ENCODE measurements at regions not wholly inside any gene's neighbourhood (a gene's known extent, or its start where the extent isn't known, plus 50 kb on each side); places are given as distances from the start of the nearest gene placed in this dataset.

DNA sequence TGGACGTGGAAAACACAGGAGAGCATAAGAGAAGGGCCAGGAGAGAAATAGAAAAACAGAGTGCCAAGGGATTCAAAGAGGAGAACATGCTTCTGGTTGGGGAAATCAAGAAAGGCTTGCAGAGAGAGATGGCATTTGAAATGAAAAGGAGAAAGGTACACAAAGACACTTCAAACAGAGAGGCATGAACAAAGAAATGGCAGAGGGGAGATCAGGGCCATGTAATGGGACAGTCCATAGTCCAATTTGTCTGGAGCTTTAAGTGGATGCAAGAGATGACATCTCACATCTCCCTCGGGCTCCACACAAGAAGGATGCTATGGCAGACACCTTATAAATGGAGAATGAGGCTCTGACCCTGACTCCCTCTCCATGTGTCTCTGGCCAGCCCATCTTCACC is 331.1 kb downstream of the MLLT3 start:
- intact Hi-C loops (cut with micrococcal nuclease) = no loop called here
- Histone ChIP-seq H3K27me3 (ENCODE audit: control insufficient read depth, insufficient read depth, low read length) (no peaks in the 10 kb centered on the region), H3K14ac (replicated peaks; ENCODE audit: low read depth, low read length) (no peak overlapping the region), H2BK120ac (ENCODE audit: low read depth, low read length) (no peak overlapping the region), H3K9me1 (ENCODE audit: insufficient read depth, low read length) (no peaks in the 10 kb centered on the region; the same call in 1 of the 2 replicates), H4K20me1 (ENCODE audit: insufficient read depth, low read length) (no peaks in the 10 kb centered on the region), H2AFZ (replicated peaks; ENCODE audit: low read length, poor library complexity) (no peak overlapping the region), H3K18ac (ENCODE audit: low read depth, low read length) (no peak overlapping the region), H2AK5ac (ENCODE audit: low read depth, low read length) (no peak overlapping the region), H3K4me1 (ENCODE audit: control insufficient read depth, insufficient read depth, low read length) (peaks cover 3% of the 10 kb centered on the region; the same call in 1 of the 2 replicates), H2BK20ac (ENCODE audit: low read depth, low read length) (no peak overlapping the region), H2AK9ac (replicated peaks; ENCODE audit: low read depth, low read length, poor library complexity) (no peak overlapping the region), H3K4me3 (ENCODE audit: insufficient read depth, low read depth, low read length) (no peak overlapping the region), H4K91ac (ENCODE audit: insufficient read depth, low read depth, low read length) (no peak overlapping the region), H4K8ac (ENCODE audit: low read depth in 2 of 2, low read length in 2 of 2) (no peak overlapping the region), H2BK15ac (ENCODE audit: low read depth, low read length) (no peak overlapping the region), H3K36me3 (ENCODE audit: control insufficient read depth, insufficient read depth, low read length) (no peaks in the 10 kb centered on the region), H3K23ac (ENCODE audit: low read depth, low read length) (no peak overlapping the region), H3K56ac (ENCODE audit: extremely low read depth, insufficient read depth, low read length) (no peak overlapping the region), H3K9ac (ENCODE audit: low read depth, low read length) (no peak overlapping the region), H4K5ac (ENCODE audit: low read depth, low read length) (no peak overlapping the region), H2BK5ac (ENCODE audit: low read depth, low read length, poor library complexity, severe bottlenecking) (no peak overlapping the region), H3K27ac (ENCODE audit: insufficient read depth, low read length) (no peak overlapping the region), H3K79me1 (ENCODE audit: low read depth in 1 of 2, low read length in 2 of 2) (no peaks in the 10 kb centered on the region), H3K4ac (ENCODE audit: low read depth, low read length) (no peak overlapping the region), H3K4me2 (ENCODE audit: low read depth, low read length) (no peak overlapping the region), H3K9me3 (ENCODE audit: control insufficient read depth, insufficient read depth, low read length) (0 out of 2 replicates have a peak, but pooled peaks cover 2% of the 10 kb centered on the region)
- no TSS peak for BruUV-seq (replicated peaks)
- 17% methylated on average over 1 of the region's 2 CpGs; no CpG with 5 or more reads in 1 of the 2 experiments for WGBS, 2 experiments (ENCODE audit: extremely low coverage in 2 of 2, insufficient read length in 1 of 2)
- no peak for TF ChIP-seq RFX5 (IDR thresholded peaks at IDR 0.05; ENCODE audit: low read depth, low read length)
- no peak for TF ChIP-seq SMC3 (IDR thresholded peaks at IDR 0.05; ENCODE audit: low read depth, low read length)
- no peak for DNase-seq
- ATAC-seq (ENCODE audit: low read depth) = no peak
- ChIA-PET CTCF (no interaction called here), POLR2A (ENCODE audit: unreplicated experiment) (no interaction called here)
- in situ Hi-C loops (cut with MboI; ENCODE audit: low sequenced_read_pairs) = no loop called here
- dilution Hi-C loops (cut with HindIII; ENCODE audit: low sequenced_read_pairs, unreplicated experiment) = no loop called here
